Embryonic facial prominence (tissue), 1 donor: ENCODE measurements at regions not wholly inside any gene's neighbourhood (a gene's known extent, or its start where the extent isn't known, plus 50 kb on each side); places are given as distances from the start of the nearest gene placed in this dataset.

Experiments used
- DNase-seq: peaks from one replicate; pipeline ENCODE4 v3.0.0-alpha.2; 2016; ENCODE audit errors: extremely low spot score

DNA sequence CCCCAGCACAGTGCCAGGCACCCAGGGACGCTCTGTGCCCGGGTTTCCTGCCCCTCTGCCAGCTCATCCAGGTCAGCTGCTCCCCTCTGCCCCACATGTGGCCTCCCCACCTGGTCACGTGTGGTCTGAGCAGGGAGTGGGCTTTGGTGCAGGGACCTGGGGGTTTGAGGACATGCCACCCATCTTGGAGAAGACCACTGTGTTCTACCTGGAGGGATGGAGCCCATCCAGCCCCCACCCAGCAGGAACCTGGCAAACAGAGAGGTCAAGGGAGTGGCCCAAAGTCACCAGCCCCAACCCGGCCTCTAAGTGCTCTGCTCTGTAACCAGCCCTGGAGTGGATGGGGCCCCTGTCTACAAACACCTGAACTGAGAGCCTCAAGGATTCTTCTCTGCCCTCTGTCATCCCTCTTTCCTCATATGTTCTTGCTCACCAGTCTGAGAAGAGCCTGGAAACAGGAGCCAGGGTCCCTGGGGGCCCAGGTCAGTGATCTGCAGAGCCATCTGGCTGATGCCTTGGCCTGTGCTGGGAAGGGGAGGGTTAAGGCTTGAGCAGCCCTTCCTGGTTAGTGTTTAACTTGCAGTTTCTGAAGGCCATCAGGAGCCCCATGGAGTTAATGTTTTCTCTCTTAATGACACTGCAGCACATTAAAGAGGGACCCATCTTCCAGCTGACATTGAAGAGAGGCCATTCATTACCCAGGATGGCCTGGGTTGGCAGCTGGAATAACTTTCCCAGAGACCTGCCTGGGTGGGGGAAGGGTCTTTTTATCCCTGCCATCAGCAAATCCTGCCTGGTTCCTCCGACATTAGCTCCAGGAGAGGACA is 235.4 kb downstream of the PTPRU start:
- DNase-seq = no peak

DNA sequence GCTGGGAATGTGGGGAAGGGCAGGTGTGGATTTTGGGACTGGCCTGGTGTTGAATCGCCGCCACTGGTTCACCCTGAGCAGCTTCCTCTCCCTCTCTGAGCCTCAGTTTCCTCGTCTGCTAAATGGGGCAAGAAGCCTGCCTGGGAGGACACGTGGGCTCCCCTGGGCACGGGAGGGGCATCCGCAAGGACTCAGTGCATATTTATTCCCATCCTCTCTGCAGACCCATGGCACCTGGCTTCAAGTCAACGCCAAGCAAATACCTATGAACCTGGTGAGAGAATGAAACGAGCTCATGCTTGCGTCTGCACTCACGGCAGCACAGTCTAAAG is 234.4 kb downstream of the PTPRU start:
- DNase-seq = no peak

DNA sequence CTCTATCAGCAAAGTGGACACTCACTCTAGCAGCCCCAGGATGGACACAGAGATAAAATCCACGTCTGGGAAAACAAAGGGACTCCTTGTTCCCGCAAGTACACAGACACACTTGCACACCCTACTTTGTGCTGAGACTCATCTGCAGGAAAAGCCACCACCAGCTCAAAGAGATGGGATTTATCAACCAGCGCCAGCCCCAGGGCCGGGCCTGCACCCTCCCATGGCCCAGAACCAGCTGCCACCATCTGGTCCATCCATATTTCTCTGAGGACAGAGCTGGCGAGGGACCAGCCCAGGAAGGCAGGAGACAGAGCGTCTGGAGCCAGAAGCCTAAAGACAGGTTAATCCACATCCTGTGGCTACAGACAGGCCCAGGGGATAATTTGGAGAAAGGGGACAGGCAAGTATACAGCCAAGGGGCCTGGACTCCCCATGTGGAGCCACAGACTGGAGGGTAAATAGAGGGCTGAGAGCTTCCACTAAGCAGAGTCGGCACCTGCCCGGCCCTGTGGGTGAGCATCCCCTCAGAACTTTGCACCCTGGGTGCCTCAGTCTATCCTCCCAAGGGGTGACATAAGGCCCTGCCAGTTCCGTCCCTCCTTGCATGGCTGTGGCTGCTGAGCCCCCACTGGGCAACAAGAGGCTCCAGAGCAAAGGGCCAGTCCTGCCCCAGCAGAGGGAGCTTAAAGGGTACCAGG is 233.9 kb downstream of the PTPRU start:
- no peak for DNase-seq

DNA sequence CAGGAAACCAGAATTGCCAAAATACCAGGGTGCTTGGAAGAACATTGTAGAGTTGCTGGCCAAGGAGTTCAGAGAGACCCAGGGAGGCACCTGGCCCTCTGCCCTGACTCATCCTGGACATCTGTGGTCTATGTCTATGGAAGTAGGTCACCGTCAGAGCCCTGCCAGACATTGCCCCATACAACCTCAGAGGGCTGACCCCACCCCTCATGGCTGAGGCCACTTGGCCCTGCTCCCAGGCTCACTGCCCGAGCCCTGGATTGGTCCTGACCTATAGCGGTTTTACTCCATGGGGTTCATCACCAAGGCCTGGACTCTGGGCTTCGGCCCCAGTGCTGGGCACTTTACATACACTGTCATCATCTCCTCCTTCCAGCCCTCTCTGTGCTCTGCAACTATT is 233.1 kb downstream of the PTPRU start:
- no peak for DNase-seq

DNA sequence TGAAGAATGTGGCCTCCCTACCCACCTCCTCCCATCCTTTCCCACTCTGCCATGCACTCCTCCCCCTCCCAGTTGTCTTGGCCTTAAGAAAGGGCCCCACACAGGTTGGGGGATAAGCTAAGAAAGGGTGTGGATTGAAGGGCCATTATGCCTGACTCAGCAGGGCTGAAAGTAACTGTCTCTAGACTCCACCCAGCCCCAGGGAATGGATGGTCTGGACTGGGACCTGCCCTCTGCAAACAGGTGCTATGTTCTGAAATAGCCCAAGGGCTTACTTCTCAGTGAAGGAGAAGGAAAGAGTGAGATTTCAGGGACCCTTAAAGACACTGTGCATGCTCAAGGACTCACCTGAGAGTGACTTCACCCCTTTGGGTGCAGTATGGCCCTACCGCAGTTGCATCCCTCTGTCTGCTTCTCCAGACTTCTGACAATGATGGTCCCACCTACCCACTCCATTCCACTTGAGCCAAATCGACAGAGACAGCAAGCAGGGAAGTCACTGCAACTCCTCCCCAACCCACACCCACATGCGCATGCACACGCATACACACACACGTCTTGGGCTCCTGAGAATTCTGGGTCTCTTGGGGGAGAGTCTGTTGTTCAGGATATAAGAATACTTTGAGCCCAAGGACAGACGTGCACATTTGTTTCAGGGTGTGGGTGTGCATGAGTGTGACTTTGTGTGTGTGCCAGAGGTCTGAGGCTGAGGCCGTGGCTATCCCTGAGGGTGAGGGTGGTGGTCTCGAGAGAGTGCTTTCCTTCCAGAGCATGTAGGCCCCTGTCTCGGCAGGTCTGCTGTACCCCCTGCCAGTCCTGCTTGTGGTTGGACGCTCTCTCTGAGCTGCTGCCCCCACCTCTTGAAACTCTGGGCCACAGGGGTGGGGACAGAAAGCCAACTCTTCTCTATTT is 231.9 kb downstream of the PTPRU start:
- DNase-seq = no peak

DNA sequence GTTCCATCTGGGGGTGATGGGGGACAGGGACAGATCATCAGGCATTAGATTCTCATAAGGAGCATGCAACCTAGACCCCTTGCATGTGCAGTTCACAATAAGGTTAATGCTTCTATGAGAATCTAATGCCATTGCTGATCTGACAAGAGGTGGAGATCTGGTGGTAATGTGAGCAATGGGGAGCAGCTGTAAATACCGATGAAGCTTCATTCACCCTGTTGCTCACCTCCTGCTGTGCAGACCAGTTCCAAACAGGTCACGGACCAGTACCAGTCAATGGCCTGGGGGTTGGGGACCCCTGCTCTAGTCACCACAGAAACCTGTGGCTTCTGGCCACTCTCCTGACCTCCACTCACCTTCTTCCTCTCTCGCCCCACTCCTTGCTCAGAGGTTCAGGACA is 229.9 kb downstream of the PTPRU start:
- no peak for DNase-seq

DNA sequence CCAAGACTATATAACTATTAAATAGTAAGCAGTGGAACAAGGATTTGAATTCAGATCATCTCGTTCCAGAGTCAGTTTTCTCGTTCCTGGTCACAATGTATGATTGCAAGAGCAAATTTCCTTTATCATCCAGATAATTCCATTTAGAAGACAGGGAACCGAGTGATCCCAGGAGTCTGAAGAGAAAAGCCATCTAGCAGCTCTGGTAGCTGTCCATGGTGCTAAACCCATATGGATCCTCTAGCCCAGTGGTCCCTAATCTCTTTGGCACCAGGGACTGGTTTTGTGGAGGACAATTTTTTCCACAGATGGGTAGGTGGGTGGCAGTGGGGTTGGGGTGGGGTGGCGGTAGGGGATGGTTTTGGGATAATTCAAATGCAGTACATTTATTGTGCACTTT is 229.4 kb downstream of the PTPRU start:
- no peak for DNase-seq

DNA sequence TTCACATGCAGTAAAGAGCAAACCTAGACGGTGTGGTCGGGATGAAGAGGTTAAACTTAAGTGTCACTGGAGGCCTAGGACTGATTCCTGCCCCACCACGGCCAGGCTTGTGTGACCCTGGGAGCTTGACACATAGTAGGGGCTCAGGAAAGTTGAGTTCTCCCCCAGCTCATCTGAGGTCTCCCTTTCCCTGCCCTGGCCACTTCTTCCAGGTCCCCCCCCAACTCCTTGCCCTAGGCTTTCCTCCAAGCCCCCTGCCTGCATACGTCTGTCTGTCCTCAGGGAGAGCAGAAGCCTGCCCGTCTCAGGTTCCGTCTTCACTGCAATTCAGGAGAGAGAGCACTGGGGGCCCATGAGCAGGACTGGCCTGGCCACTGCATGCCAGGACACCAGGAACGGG is 225.8 kb downstream of the PTPRU start:
- no peak for DNase-seq

DNA sequence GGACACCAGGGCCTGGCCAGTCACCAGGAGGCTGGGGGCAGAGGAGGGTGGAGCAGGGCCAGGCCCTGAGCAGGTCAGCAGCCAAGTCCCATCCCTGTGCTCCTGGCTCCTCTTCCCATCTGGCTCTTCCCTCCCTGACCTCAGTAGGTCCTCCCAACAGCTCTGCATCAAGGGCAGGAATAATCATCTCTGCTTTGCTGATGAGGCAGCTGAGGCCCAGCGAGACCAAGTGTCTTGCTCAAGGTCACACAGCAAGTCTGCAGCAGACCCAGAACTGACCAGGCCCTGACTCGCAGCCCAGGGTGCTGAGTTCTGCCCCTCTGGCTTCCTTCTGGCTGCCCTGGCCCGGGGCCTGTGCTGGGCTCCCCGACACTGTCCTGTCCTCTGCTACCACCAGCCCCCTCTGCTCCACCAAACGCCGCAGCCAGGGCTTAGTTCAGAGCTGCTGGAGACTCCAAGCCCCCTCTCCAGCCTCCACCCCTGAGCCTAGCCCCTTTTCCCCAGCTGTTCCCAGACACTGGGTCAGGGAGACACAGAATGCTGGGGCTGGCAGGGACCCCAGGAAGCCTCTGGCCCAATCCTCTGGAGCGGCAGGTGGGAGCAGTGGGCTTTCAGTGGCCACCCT is 224.9 kb downstream of the PTPRU start:
- DNase-seq = no peak

DNA sequence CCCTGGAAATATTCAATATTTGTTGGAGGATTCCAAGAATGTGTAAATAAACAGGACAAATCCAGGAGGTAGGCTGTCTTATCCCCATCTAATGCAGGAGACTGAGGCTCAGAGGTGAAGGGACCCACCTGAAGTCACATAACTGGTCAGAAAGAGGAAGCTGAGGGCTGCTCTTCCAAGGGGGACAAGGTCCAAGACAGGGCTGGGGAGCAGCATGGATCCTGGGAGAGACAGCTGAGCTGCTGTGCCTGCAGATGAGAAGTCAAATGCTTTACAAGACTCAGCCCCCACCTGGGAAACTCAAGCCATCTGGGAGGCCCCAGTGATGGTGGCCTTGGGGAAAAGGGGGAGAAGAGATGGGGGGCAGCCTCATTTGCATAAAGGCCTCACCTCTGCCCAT is 224.4 kb downstream of the PTPRU start:
- DNase-seq = no peak

DNA sequence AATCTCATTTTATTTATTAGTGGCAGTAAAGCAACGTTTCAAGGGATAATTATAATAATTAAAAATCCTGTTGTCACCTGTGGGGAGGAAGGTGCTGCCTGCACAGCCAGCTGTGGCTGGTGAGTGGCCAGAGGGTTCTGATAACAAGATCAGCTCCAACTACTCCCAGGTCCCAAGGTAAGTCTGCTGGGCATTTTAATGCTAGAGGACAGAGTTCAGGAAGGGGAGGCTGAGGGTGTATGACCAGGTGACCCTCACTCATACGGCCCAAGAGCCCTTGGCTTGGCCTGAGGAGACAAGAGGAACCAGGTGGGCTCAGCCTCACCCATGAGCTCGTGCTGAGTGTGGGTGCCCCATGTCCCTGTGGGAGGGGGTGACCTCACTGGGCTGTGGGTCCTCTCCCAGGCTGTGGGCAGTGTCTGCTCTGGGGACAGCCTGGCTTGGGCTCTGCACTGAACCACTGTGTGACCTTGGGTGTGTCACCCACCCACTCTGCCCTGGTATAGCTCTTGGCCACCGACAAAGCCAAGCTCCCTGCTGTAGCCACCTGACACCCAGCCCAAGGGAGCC is 223.8 kb downstream of the PTPRU start:
- DNase-seq = no peak

DNA sequence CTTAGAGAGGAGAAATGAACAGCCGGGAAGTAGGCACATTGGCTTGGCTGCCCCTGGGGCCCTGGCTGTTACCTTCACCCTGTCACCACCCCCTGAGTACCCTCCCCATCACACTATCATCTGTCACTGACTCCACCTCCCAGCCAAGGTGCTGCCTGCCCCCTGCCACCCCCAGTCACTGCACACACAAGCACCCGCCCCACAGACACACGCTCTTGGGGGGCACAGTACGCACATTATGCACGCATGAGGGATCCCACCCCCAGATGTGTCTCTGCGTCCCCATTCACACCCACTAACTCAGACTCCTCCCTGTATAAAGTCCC is 223.3 kb downstream of the PTPRU start:
- no peak for DNase-seq

DNA sequence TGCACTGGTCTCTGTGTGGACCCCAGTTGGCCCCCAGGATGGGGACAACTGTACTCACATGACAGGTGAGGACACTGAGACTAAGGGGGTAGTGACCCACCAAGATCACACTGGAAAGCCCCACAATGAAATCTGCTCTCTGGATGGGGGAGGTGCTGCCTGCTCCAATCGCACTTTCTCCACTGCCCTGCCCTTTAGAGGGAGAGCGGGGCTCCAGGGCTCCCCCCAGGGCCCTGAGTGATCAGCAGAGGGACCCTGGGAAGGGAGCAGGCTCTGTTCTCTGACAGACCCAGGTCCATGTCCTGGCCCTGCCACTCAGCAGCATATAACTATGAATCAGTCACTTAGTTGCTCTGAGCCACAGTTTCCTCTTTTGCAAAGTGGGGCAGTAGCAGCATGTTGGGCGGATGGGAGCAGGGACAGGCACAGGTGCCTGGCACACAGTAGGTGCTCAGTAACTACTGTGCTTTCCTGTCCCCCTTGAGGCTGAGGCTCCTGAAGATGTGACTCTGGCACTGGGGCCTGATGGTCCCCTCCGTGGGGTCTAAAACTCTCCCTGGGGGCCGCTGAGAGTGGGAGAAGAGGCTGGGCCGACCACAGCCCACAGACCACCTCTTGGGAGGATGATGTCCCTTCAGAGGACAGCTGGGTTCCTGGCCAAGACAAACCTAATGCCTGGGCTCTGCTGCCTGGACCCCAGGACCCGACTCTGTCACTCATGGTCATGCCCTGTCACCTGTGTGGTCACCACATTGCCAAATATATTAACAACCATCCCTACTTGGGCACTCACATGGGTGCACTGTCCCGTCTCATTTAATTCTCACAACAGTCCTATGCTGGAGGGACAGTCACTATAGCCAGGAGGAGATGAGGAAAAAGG is 222.7 kb downstream of the PTPRU start:
- DNase-seq = no peak

DNA sequence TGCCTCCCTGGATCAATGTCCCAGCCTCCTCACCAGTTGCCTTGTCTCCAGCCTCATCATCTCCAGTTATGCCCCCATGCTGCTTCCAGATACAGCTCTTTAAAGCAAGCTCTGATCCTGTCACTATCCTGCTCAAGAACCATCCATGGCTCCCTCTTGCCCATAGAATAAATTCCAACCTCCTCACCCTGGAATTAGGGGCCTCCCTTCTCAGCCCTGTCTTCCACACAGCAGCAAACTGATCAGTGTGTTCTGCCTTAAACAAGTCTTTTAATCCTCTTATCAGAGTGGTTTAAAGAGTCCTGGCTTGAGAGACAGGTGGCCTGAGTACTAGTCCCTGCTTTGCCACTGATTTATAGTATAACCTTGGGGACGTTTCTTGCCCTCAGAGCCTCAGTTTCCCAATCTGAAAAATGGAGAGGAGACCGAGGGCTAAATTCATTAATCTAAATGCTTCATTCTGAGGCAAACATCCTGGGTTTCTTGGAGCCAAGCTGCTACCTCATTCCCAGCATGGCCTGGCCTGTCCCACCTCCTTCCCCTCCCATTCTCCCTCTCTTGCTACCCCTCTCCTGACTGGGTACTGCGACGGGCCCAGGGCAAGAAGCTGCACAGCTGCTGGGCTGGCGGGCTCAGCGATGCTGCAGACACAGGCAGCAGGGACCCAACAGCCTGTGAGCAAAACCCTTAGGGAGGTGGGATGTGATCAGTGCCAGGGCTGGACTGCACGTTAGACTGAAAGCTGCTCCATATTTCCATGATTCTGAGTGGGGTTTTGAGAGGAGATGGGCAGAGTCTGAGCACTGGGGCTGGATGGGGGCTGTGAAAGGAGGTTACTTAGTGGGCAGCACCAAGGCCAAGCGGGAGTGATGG is 221.4 kb downstream of the PTPRU start:
- DNase-seq = no peak

DNA sequence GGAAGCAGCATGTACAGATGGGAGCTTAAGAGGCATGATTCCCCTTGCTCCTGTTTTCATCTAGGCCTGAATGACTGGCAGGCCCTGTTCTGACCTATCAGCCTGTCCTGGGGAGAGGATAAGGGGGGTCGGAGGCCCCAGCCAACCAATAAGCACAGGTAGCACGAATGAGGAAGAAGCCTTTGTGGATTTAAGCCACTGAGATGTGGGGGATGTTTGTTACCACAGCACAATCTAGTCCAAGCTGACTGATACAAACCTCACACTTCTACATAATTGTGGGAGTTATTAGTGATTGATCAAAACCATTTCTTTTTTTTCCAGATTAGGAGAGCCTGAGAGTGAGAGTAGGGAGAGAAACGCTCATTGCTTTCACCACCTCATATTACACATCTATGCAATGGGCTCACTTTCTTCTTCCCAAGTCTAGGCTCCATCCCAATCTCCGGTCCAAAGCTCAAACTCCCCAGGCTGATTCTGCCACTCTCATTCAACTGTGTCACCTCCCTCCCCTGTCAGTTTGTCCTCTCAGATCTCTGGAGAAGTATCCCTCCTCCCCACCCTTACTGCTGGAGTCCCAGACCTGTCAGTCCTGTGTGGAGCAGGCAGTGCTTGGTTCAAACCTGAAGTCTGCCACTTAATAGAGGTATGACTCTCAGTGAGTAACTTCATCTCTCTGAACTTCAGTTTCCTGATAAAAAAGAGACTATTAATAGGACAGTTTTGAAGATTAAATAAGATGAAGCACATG is 220.5 kb downstream of the PTPRU start:
- no peak for DNase-seq

DNA sequence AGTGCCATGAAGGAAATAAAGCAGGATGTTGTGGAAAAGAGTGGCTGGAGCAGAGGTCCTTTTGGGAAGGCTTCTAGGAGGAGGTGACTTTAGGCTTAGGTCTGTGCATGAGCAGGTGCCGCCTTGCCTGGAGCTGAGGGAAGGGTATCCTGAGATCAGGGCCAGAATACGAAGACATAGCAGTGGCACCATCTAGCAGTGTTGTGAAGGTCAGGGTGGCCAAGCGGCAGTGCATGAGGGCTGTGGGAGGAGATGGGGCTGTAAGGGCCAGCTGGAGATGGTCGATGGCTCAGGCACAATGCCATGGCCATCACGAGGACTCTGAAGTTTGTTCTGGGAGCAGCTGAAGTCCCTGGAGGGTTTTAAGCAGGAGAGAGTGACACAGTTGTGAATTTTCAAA is 219.5 kb downstream of the PTPRU start:
- DNase-seq = no peak

DNA sequence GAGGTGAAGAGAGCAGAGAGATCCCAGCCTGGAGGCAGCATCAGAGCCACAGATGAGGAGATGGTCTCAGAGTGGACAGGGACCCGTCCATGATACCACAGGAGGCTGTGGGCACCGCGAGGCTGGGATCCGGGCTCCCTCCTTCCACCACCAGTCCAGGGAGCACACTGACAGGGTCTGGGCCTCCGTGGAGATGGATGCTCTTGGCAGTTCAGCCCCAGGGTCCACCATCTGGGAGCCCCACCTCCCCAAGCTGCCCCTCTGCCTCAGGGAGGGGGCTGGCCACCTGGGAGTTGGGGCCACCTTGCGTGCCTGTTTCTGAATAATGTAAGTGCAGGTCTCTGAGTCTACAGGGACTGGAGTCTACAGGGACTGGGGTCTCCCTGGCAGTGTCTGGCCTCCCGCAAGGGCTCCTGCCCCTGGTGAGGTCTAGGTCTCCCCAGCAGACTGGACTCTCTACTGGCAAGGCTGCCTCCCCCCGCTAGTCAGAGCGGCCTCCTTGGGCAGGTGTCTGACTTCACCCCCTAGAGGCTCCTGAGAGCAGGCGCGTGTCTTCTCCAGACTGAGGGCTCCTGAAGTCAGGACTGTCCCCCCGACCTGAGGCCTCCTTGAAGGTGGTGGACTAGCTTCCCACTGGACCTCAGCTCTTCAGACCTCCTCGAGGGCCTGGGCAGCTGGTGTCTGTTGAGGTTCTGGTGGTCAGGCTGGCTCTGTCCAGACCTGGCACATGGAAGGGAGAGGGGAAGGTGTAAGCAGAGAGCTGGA is 218.5 kb downstream of the PTPRU start:
- DNase-seq = no peak

DNA sequence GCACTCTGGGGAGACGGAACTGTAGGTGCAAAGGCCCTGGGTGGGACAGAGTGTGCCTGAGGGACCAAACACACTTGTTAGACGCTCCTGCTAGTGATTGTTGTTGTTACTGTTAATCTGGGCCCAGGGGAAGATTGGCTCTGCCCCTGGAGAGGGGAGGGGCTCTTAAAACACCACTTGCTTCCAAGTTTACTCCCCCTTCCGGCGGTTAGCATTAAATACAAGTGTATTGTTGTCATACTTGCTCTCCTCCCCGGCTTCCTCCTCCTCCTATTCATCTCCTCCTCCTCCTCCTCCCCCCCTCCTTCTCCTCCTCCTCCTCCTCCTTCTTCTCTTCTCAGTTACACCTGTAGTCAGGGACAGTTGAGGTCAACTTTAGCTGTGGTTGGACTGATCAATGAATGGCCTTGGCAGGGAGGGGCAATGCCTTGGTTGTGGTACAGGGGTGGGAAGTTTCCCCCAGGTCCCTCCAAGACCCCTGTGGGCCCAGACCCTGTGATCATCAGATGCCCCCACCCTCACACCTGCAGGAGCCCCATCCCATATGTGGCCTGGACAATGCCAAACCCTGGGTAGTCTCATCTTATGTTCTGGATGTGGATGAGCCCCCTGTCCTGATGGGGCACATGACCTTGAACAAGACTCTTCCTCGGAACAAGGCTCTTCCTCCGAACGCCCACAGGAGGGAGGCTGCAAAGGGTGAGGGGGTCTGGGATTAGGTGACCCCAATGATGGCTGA is 217.3 kb downstream of the PTPRU start:
- no peak for DNase-seq
